ENCODE measurements at regions not wholly inside any gene's neighbourhood (a gene's known extent, or its start where the extent isn't known, plus 50 kb on each side); places are given as distances from the start of the nearest gene placed in this dataset.

GRCh38 chr5:62111428-62111827 is 194.6 kb upstream of the KIF2A start:
- CTCF ChIA-PET: no interaction called here
- DNase-seq (ENCODE audit: low spot score): no peak
- H3K27ac ChIP-seq: no peak overlapping the region
- TF ChIP-seq CTCF (conservative IDR thresholded peaks at IDR 0.05; ENCODE audit: low read depth): no peak
- POLR2A ChIA-PET (ENCODE audit: low non-redundant PET): no interaction called here

GRCh38 chr5:62112689-62113228 is 193.2 kb upstream of the KIF2A start:
- ChIA-PET CTCF (no interaction called here), POLR2A (ENCODE audit: low non-redundant PET) (no interaction called here)

GRCh38 chr5:62115014-62115413 is 191.0 kb upstream of the KIF2A start:
- no peak for TF ChIP-seq CTCF (conservative IDR thresholded peaks at IDR 0.05; ENCODE audit: low read depth)
- no peak overlapping the region for H3K27ac ChIP-seq
- DNase-seq (ENCODE audit: low spot score): no peak
- ChIA-PET POLR2A (ENCODE audit: low non-redundant PET) (no interaction called here), CTCF (interaction anchor here (1.5 kb wide), 1 partner anchor 113 kb away, joined by 7 read pairs; no protein-coding TSS in a partner anchor)

More at GRCh38 chr5:62112689-62113228, 193.2 kb upstream of the KIF2A start:
- no peak overlapping the region for H3K27ac ChIP-seq
- no peak for DNase-seq (ENCODE audit: low spot score)
- no peak for TF ChIP-seq CTCF (conservative IDR thresholded peaks at IDR 0.05; ENCODE audit: low read depth)

GRCh38 chr5:62124266-62124665 is 181.7 kb upstream of the KIF2A start:
- no peak for TF ChIP-seq CTCF (conservative IDR thresholded peaks at IDR 0.05; ENCODE audit: low read depth)
- H3K27ac ChIP-seq: no peak overlapping the region
- no peak for DNase-seq (ENCODE audit: low spot score)
- ChIA-PET POLR2A (ENCODE audit: low non-redundant PET) (no interaction called here), CTCF (interaction anchor here (0.6 kb wide), 1 partner anchor 198 kb away, joined by 3 read pairs; no protein-coding TSS in a partner anchor)

- no peak for DNase-seq (ENCODE audit: low spot score)
- no peak for TF ChIP-seq CTCF (conservative IDR thresholded peaks at IDR 0.05; ENCODE audit: low read depth)
- ChIA-PET CTCF (interaction anchor here (0.7 to 1.3 kb wide), 2 partner anchors 18 to 580 kb away, joined by 4 read pairs; no protein-coding TSS in a partner anchor), POLR2A (ENCODE audit: low non-redundant PET) (no interaction called here)
- H3K27ac ChIP-seq: no peak overlapping the region
Observed at GRCh38 chr5:62126090-62126489, 179.9 kb upstream of the KIF2A start.

GRCh38 chr5:62127098-62127736 is 178.8 kb upstream of the KIF2A start:
- ChIA-PET CTCF (interaction anchor here (0.6 to 1.3 kb wide), 2 partner anchors 14 to 16 kb away, joined by 3 to 5 read pairs; no protein-coding TSS in a partner anchor), POLR2A (ENCODE audit: low non-redundant PET) (no interaction called here)
- no peak for TF ChIP-seq CTCF (conservative IDR thresholded peaks at IDR 0.05; ENCODE audit: low read depth)
- H3K27ac ChIP-seq: no peak overlapping the region
- DNase-seq (ENCODE audit: low spot score): no peak
